NCI-H187 (cell line): ENCODE measurements at regions not wholly inside any gene's neighbourhood (a gene's known extent, or its start where the extent isn't known, plus 50 kb on each side); places are given as distances from the start of the nearest gene placed in this dataset.

ENCODE experiments used
- DNase-seq, 2 experiments: peaks; one replicate each; lab custom pipeline; 2025; lab: John Stamatoyannopoulos, UW

DNA sequence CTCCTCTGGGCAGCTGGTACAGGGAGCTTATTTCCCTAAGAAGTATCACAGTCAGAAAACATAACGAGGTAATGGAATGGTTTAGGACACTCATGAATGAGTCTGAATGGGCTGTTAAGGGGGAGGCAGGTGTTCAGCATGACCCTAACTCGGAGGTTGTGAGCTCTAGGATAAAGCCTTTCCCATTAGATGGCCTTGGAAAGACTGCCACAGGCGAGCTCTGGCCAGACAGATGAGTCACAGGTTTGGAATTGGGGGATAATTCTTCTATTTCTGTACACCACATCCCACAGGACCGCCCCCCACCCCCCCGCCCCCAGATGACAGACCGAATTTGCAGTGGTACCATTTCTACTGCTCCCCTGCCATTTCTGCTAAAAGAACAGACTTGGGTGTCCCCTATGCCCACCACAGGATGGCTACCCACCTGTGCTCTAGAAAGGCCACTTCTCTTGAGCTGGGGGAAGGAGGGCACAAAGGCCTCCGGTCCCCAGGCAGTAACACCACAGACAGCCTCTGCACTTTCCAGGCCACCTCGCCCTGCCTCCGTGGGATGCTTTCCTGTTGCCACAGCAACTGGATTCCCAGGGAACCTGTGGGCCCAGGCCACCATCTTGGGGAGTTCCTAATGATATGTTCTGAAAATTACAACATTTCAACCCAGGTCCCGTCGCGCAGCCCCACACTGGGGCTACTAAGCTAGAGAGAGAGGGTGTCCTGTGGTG lies 76.7 kb downstream of the TRIM29 start:
- DNase-seq = no peak

DNA sequence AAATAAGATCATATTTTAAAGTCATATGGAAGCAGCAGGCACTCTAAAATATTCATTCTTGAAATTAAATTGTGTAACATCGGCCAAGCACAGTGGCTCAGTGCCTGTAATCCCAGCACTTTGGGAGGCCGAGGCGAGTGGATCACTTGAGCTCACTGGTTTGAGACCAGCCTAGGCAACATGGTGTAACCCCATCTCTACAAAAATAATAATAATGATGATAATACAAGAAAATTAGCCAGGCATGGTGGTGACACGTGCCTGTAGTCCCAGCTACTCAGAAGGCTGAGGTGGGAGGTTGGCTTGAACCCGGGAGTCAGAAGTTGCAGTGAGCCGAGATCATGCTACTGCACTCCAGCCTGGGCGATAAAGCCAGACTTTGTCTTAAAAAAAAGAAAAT lies 77.4 kb downstream of the TRIM29 start:
- DNase-seq = no peak

DNA sequence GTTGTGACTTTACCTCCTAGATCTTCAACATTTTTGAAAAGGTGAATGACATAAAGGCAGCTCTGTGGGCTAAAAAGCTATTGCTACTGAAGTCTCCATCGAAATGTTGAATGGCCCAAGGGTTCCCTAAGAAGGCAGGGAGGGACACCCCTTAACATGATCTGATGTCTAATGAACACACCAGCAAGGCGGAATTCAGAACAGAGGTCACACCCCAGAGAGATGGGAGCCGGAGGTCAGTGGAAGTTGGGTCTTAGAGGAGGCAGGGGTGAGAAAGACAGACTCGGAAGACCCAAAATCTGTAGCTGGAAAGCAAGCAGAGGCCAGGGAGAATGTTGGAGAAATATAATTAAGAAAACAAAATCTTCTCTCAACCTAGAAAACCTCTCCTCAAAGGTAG lies 79.0 kb downstream of the TRIM29 start:
- no peak for DNase-seq

DNA sequence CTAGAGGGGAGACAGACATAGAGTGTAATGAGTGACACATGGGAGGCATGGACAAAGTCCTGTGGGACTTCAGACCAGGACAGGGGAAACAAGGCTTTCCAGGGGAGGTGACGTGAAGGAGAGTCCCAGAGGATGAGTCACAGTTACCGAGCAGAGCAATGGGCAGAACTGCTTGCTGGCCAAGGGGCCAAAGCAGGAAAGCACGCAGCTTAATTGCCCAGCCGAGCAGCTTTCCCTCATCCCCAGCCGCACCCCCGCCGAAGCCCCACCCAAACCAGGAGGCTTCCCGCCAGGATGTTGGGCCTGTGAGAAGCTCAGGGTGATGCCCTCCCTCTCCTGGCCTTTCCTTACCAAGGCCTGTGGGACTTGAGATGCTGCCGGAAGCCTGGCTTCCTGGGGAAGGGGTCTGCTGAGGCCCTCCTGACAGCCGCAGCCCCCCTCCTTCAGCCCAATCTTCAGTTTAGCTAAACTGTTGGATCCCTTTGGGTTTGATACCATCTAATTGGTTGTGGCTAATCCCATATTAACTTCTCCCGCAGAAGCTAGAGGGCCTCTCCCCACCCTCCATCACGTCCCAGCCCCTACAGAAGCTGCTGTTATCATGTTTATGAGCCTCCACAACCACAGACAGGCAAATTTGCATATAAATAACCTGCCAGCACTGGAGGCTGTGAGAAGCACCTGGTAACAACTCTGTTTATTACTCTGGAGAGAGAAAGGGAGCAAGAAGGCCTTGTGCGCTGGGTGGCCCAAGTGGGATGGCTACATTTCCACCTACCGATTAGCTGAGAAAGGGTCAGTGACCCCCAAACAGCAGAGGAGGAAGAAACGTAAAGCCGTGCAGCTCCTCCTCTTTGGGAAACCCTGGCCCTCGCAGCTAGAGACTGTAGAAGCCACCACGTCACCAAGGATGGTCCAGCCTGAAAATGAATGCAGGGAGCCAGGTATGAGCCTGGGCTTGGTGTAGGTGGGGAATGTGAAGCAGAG lies 80.0 kb downstream of the TRIM29 start:
- peak in 1 of 2 experiments; percentile 10 for DNase-seq

DNA sequence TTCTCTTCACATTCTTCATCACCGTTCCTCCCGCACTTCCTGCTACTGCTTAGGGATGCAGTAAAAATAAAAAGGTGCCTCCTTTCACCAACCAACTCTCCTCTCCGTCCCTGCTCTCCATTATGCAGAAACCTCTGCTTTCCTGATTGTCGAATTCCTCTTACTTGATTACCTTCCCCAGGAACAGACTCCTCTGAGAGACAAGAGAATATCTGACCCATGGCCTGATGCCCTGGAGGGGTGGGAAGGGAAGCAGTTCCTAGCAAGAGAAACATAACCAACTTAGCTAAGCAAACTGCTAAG lies 80.9 kb downstream of the TRIM29 start:
- DNase-seq = no peak

DNA sequence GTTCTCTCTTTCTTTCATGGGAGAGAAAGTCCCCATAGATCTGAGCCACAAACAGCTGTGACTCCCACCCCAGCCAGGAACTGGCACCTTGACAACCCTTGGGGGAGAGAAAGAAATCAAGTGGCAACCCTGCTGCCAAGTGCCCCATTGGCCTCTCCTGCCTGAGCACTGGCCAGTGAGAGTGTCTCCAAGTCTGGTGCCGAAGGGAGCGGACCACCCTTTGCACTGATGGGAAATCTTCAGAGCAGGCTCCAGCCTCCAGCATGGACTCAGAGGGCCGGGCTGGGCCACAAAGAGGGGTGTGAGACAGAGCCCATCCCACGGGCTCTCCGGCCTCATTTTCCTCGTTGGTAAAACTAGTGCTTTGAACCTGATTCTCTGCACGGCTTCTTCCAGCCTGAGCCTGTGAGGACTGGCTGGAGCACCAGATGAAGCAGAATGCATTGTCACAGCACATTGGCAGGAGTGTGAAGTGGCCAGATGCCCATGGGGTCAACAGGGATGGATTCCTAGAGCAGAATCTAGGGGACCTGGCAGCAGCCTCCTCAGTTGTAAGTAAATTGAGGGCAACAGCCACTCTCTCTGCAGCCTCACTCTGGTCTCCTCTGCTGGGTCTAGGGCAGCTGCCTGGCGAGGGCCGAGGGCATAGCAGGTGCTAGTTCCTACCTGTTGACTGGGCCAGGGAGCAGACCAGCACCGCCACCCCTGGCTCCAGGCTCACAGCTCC lies 81.4 kb downstream of the TRIM29 start:
- no peak for DNase-seq

DNA sequence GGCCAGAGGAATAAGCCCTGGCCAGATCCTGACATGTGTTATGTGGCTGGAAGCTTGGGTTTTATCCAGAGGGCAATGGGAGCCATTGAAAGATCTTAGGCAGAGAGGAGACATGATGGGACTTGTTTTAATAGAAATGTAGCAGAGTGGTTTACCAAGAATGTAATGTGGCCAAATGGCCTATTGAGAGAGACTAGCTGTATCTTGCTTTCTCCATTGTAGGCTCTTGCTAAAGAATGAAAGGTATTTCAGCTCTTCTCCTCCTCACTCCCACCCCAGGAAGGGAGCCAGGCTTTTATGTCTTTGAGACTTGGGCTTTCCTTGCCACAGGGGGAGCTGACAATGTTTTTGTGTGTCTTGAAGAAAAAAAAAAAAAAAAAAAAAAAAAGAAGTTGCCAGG lies 82.3 kb downstream of the TRIM29 start:
- no peak for DNase-seq

DNA sequence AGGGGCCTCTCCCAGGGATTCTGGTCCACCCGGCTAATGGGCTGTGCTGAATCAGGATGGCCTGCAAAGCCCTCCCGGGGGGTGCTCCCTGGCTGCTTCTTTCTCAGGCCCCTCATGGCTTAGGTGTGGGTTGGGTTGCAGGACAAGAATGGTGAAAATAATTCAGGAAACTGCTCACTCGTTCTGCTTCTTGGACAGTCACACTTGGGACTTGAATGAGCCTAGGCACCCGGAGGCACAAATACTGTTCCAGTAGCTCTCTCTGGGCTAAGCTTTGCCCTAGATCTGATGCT lies 83.2 kb downstream of the TRIM29 start:
- no peak for DNase-seq

DNA sequence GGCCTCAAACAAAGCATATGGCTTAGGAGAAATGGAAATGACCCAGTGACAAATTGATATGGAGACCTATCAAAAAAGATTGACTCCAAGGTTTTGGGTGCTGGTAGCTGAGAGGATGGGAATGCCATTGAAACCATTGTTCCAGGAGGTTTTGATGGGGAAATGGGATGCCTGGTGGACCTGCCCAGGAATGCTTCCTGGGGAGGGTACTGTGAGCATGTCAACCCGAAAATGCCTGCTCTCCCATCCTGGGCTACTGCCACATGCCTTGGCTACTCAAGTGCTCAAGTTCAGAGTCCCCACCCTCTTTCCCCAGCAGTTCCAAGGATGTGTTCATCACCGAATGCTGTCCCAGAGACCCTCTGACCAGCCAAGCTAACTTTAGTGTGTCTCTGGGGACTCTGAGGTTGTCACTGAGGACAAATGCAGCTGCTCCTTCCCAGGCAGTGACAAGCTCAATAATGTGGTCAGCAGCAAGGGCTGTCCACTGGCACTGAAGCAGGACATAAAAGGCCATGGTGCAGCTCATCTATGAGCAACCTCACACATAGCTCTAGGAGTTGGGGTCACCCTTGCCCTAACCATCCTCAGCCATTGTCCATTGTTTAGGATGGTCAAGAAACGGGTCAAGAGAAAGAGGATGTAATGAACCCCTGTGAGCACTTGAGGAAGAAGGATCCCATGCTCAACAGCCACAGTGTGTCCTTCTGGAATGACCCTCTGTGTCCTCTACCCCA lies 83.7 kb downstream of the TRIM29 start:
- no peak for DNase-seq

DNA sequence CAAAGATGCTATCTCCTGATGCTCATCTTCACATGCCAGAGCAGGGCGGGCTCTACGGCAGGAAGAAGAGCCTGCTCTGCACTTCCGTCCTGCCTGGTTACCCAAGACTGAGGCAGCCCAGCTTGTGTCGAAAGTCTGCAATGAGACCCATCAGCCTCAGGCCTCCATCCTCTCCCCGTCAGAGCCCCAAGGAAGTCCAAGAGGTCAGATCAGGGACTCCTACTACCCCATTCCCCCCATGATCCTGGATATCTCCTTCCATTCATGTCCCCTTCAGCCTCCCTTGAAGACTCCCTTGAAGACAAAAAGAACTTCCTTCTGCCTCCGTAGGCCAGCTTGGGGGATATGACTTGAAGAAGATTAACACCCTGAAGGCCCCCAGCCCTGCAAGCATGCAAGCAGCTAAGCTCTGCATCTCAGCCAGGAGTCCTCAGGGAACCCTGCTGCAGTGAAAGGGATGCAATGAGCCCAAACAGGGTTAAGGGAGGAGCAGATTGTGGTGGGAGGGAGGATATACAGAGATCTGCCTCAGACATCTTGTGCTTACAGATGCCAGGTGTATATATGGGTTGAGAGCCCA lies 85.6 kb downstream of the TRIM29 start:
- DNase-seq = no peak

DNA sequence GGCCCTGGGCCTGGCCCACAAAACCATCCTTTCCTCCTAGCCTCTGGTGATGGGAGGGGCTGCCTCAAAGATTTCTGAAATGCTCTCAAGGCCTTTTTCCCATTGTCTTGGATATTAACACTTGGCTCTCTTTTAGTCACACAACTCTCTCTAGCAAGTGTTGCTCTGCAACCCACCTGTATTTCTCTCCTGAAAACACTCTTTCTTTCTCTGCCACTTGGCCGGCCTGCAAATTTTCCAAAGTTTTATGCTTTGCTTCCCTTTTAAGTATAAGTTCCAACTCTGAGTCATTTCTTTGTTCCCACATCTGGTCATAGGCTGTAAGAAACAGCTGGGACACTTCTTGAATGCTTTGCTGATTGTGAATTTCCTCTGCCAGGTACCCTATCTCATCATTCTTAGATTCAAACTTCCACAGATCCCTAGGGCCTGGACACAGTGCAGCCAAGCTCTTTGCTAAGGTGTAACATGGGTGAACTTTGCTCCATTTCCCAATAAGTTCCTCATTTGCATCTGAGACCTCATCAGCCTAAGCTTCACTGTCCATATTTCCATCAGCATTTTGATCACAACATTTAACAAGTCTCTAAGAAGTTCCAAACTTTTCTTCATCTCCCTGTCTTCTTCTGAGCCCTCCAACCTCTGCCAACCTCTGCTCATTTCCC lies 93.8 kb downstream of the TRIM29 start:
- DNase-seq = no peak

DNA sequence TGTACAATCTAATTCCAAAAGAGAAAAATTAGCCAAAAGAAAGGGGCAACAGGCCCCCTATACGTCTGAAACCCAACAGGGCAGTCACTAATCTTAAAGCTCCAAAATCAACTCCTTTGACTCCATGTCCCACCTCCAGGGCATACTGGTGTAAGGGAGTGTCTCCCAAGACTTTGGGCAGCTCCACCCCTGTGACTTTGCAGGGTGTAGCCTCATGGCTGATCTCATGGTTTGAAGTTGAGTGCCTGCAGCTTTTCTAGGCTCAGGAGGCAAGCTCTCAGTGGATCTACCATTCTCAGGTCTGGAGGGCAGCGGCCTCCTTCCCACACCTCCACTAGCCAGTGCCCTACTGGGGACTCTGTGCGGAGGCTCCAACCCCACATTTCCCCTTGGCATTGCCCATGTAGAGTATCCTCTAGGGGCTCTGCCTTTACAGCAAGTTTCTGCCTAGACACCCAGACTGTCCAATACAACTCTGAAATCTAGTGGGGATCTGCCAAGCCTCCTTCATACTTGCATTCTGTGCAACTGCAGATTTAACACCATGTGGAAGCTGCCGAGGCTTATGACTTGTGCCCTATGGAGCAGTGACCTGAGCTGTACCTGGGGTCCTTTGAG lies 94.5 kb downstream of the TRIM29 start:
- no peak for DNase-seq

DNA sequence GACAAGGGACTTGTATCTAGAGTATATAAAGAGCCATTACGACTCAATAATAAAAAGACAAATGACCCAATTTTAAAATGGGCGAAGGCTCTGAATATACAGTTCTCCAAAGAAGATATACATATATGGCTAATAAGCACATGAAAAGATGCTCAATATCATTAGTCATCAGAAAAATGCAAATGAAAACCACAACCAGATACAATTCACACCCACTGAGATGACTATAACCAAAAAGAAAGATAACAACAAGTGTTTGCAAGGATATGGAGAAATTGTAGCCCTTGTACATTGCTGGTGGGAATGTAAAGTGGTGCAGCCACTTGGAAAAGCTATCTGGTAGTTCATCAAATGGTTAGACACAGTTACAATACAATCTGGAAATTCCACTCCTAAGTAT lies 96.3 kb downstream of the TRIM29 start:
- DNase-seq = no peak

DNA sequence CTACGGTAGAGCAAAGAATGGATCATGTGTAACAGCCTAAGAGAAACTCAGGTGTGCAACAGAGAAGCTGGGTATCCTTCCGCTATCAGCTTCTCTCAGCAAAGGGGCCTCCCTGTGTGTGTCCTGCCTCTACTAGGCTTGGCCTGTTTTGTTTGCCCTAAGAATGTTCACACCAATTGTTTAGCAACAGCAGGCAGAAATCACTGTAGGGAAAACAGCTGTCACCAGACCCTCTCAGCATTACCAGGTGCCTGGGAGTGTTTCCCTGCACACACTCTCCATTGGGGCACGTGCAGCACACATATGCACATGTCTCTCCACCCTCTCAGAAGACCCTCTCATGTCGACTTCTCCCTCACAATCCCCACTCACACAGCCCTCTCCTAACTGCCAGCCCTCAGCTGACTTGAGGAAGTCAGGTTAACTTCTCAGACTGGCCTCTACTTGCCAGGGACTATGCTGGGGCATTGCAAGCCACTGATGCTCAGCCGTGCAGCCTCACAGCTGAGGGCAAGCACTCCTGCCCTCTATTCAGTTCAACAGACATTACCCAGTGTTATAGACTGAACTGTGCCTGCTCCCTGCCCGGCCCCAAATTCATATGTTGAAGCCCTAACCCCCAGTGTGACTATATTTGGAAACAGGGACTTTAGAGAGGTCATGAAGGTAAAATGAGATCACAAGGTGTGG lies 97.6 kb downstream of the TRIM29 start:
- DNase-seq = no peak

DNA sequence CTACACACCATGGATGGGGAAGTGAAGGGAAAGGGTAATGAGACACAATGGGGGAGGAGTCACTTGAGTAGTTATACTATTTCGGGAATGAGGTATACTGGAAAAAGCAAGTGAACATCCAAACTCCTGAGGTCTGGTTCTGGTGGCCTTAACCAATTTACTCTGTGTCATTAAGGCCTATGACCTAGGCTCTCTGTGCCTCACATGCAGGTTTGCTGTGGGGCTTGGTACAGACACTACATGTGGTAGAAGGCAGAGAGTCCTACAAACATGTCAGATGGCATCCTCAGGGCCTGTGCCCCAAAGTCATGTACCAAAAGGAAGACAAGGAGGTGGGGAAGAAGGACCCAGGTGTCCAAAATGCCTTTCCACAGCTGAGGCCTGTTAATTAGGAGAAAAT lies 98.9 kb downstream of the TRIM29 start:
- no peak for DNase-seq

DNA sequence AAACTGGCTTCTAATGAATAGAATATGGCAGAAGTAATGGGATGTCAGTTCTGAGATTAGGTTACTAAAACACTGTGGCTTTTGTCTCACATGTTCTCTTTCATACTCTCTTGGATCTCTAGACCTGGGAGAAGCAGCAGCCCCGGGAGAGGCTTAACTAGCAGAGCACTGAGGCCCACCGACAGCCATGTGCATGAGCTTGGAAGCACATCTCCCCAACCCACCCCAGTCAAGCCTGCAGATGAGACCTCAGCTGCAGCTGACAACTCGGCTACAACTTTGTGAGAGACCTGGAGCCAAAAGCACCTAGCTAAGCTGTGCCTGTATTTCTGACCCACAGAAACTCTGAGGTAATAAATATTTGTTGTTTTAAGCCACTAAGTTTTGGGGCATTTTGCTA lies 100.8 kb downstream of the TRIM29 start:
- DNase-seq = no peak

DNA sequence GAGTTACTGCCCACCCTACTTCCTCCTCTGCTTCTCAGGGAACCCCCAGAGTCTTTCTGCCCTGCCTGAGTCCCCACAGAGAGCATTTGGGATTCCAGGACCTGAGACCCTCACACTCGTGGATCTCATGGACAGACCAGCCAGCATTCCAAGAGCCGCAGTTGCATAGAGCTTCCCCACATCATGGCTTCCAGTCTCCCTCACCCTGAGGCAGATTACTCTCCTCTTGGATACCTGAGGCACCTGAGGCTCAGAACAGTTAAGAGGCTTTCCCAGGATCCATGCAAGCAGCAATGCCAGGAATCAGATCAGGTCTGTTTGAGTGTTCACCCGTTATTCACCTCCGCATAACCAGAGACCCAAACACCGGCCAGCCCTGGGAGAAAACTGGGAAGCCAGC lies 102.2 kb downstream of the TRIM29 start:
- no peak for DNase-seq

DNA sequence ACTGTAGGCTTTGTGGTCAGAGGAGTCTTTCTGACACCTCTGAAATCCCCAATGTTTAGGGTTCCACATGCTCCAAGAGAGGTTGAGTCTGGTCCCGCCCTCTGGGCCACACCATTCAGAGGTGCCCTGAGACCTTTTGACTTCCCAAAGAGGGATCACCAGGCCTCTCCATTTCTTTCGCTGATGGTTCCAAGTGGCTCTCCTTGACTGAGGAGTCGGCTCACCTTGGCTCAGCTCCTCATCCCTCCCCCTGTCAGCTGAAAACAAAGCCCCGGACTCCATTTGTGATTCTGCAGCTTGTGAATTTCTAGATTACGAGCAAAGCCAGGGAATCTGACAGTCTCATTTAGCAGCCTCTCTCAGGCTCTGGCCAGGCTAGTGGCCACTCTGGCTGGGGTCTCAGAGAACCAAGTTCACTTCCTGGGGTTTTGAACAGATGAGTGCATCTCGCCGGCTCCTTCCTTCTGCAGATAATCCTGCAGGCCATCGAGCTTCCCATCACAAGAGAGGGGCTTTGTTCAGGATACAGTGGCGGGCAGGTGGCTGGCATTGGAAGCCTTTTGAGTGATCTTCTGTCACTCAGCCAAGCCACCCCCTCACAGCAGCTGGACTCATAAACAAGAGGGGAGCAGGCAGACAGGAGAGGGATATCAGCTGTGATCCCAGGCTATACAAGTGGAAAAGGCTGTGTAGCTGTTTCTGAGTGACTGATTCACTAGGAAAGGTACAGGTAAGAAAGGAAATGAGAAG lies 102.9 kb downstream of the TRIM29 start:
- DNase-seq = no peak

DNA sequence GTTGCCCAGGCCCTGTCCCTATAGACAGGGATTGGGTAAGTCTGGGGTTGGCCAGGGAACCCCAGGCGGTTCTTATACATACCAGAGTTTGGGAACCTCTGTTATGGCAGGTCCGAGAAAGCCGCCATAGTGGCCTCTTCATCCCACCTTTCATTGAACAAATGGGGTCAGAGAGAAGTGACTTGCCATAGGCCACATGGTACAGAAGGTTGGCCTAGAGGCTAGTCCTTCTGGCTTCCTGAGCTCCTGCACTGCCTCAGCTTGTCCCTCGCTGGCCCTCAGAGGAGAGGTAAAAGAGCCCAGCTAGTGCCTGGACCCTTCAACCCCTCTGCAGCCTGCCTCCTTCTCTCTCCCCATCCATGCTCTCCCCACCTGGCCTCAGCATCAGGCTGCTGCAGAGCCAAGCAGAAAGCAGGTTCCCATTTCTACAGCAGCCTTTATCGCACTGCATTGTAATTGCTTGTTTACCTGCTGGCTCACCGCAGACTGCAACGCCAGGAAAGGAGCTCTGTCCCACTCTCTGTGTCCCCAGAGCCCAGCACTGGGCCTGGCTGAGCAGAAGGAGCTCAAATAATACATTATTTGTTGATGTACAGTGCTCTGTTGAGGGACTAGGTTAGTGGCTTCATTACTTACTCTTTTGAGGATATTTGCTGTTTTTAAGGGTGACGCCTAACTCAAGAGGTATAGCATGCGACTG lies 103.6 kb downstream of the TRIM29 start:
- DNase-seq = no peak
